Endodermal cell (in vitro differentiated cells): ENCODE measurements at regions not wholly inside any gene's neighbourhood (a gene's known extent, or its start where the extent isn't known, plus 50 kb on each side); places are given as distances from the start of the nearest gene placed in this dataset.

Source experiments
- DNase-seq: peaks from one replicate; pipeline ENCODE4 v3.0.0-alpha.2; 2017
- H3K27ac ChIP-seq: 2 replicates; pipeline ENCODE4 v1.5.1; 2013; ENCODE audit warnings: mild to moderate bottlenecking, low read depth, low read length, moderate library complexity
- H3K27me3 ChIP-seq: 2 replicates; pipeline ENCODE4 v1.6.1; 2013; ENCODE audit warnings: mild to moderate bottlenecking, low read length, moderate library complexity; ENCODE audit not compliant: insufficient read depth, control insufficient read depth, poor library complexity, severe bottlenecking
- H3K36me3 ChIP-seq: 2 replicates; pipeline ENCODE4 v1.7.0; 2013; ENCODE audit warnings: mild to moderate bottlenecking, low read length, moderate library complexity; ENCODE audit not compliant: control insufficient read depth, insufficient read depth
- H3K4me1 ChIP-seq: one replicate; pipeline ENCODE4 v1.7.0; 2013; ENCODE audit warnings: low read length; ENCODE audit not compliant: control insufficient read depth, insufficient read depth
- H3K4me3 ChIP-seq: 2 replicates; pipeline ENCODE4 v1.5.1; 2013; ENCODE audit warnings: mild to moderate bottlenecking, low read length, moderate library complexity
- H3K9ac ChIP-seq: 2 replicates; pipeline ENCODE4 v1.6.1; 2013; ENCODE audit warnings: mild to moderate bottlenecking, low read length, moderate library complexity; ENCODE audit not compliant: poor library complexity, severe bottlenecking; ENCODE audit errors: extremely low read depth
- H3K9me3 ChIP-seq: 2 replicates; pipeline ENCODE4 v1.6.1; 2013; ENCODE audit warnings: mild to moderate bottlenecking, low read length, moderate library complexity; ENCODE audit not compliant: control insufficient read depth
- H3K27ac Mint-ChIP-seq: 2 replicates; pipeline ENCODE4 v1.8.0; 2020; ENCODE audit warnings: mixed read lengths
- H3K27me3 Mint-ChIP-seq: 2 replicates; pipeline ENCODE4 v1.8.0; 2021; ENCODE audit warnings: mild to moderate bottlenecking, mixed read lengths; ENCODE audit not compliant: insufficient read depth
- H3K36me3 Mint-ChIP-seq: 2 replicates; pipeline ENCODE4 v1.8.0; 2020; ENCODE audit warnings: low read depth, mixed read lengths
- H3K4me1 Mint-ChIP-seq: 2 replicates; pipeline ENCODE4 v1.8.0; 2020; ENCODE audit warnings: mixed read lengths
- H3K4me3 Mint-ChIP-seq: 2 replicates; pipeline ENCODE4 v1.8.0; 2020; ENCODE audit warnings: mild to moderate bottlenecking, moderate library complexity, mixed read lengths
- H3K9me3 Mint-ChIP-seq: 2 replicates; pipeline ENCODE4 v1.8.0; 2020; ENCODE audit warnings: mild to moderate bottlenecking, mixed read lengths
- WGBS, 2 experiments: methylation state at CpG; one replicate each; pipeline versions ENCODE4 v1.1.5 to v1.1.7; 2013; ENCODE audit warnings: missing lambda C conversion rate in 2 of 2, mixed read lengths in 1 of 2; ENCODE audit not compliant: insufficient coverage in 1 of 2, insufficient read length in 1 of 2; 5-methylcytosine and 5-hydroxymethylcytosine counted together
- TF ChIP-seq, protein P1 (sequence below): fragments of 200-600 bp; sonication (generic); conservative IDR thresholded peaks from 2 replicates; pipeline ENCODE4 v1.5.0; 2021; ENCODE audit warnings: antibody characterized with exemption, mild to moderate bottlenecking

DNA sequence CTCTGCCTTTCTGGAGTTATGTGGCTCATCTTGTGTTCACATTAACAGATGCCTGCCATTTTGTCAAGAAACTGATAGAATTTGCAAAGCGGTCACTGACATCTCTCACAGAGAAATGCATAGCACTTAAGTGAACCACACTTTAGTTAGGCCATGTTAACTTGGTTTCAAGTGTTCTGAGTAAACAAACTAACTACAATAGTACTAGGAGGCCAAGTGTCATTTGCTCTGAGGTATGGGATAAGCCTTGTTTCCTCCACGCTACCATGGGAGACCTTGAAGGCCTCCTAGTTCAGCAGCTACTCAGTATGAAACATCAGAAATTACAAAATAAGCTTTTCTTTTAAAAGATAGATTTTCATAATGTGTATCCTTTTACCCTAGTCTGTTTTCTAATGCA lies 143.5 kb upstream of the MARCKS start:
- H3K9me3 ChIP-seq: no peaks in the 10 kb centered on the region
- no peak overlapping the region for H3K9ac ChIP-seq
- H3K4me3 Mint-ChIP-seq: no peak overlapping the region
- H3K4me1 Mint-ChIP-seq: peaks cover 2% of the 10 kb centered on the region
- H3K36me3 ChIP-seq: no peaks in the 10 kb centered on the region
- H3K4me3 ChIP-seq: no peak overlapping the region
- H3K27me3 Mint-ChIP-seq: no peaks in the 10 kb centered on the region
- WGBS, 2 experiments: 90 to 93% methylated on average over 2 of the region's 2 CpGs
- TF ChIP-seq, protein P1, sequence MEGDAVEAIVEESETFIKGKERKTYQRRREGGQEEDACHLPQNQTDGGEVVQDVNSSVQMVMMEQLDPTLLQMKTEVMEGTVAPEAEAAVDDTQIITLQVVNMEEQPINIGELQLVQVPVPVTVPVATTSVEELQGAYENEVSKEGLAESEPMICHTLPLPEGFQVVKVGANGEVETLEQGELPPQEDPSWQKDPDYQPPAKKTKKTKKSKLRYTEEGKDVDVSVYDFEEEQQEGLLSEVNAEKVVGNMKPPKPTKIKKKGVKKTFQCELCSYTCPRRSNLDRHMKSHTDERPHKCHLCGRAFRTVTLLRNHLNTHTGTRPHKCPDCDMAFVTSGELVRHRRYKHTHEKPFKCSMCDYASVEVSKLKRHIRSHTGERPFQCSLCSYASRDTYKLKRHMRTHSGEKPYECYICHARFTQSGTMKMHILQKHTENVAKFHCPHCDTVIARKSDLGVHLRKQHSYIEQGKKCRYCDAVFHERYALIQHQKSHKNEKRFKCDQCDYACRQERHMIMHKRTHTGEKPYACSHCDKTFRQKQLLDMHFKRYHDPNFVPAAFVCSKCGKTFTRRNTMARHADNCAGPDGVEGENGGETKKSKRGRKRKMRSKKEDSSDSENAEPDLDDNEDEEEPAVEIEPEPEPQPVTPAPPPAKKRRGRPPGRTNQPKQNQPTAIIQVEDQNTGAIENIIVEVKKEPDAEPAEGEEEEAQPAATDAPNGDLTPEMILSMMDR: no peak
- no peaks in the 10 kb centered on the region for H3K9me3 Mint-ChIP-seq
- H3K36me3 Mint-ChIP-seq: no peaks in the 10 kb centered on the region
- H3K4me1 ChIP-seq: peaks cover 3% of the 10 kb centered on the region
- H3K27ac Mint-ChIP-seq: no peak overlapping the region
- no peak overlapping the region for H3K27ac ChIP-seq
- H3K27me3 ChIP-seq: no peaks in the 10 kb centered on the region
- no peak for DNase-seq

DNA sequence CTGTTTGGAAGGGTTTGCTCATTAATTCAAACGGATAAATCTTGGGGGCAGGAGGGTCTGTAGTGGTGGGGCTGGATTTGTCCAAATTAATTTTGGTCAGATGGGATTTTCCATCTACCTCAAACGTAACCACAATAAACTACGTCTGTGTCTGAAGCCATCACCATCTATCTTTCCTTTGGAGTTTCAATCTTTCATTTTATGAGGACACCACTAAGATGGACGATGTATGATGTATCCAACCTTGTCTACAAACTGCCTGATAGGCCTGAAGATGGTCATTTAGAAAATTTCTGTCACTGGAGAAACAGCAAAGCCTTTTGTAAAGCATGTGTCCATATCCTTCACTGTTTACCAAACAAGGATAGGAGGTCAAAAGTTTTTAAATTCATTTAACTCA lies 138.6 kb upstream of the MARCKS start:
- no peaks in the 10 kb centered on the region for H3K36me3 ChIP-seq
- H3K4me1 ChIP-seq: peaks cover 4% of the 10 kb centered on the region
- no peak overlapping the region for H3K4me3 Mint-ChIP-seq
- TF ChIP-seq, protein P1: no peak
- H3K36me3 Mint-ChIP-seq: no peaks in the 10 kb centered on the region
- H3K9me3 ChIP-seq: no peaks in the 10 kb centered on the region
- DNase-seq: no peak
- H3K9ac ChIP-seq: no peak overlapping the region
- H3K4me1 Mint-ChIP-seq: peaks cover 13% of the 10 kb centered on the region
- no peak overlapping the region for H3K4me3 ChIP-seq
- H3K27ac Mint-ChIP-seq: no peak overlapping the region
- H3K9me3 Mint-ChIP-seq: no peaks in the 10 kb centered on the region
- H3K27ac ChIP-seq: no peak overlapping the region
- no peaks in the 10 kb centered on the region for H3K27me3 ChIP-seq
- WGBS, 2 experiments: 89 to 94% methylated on average over 3 to 4 of the region's 4 CpGs
- H3K27me3 Mint-ChIP-seq: peaks cover 3% of the 10 kb centered on the region

DNA sequence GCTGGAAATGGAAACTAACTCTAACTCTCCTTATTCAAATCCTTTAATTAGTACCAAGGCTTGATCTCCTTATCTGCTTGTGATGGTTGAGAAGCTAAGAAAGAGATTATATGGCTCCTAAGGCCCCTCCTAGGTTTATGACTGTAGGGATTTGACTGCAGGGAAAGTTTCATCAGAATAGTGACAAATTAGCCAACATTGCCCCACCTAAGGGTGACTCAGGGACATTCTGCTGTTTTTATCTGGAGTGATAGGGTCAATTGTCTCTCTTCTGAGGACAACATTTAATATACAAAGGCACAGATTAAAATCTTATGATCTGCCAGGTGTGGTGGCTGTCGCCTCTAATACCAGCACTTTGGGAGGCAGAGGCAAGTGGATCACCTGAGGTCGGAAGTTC lies 138.1 kb upstream of the MARCKS start:
- no peaks in the 10 kb centered on the region for H3K9me3 Mint-ChIP-seq
- no peaks in the 10 kb centered on the region for H3K9me3 ChIP-seq
- H3K36me3 Mint-ChIP-seq: no peaks in the 10 kb centered on the region
- no peaks in the 10 kb centered on the region for H3K36me3 ChIP-seq
- peaks cover 4% of the 10 kb centered on the region for H3K4me1 ChIP-seq
- H3K4me3 Mint-ChIP-seq: no peak overlapping the region
- DNase-seq: no peak
- WGBS, 2 experiments: 78 to 100% methylated on average over 1 of the region's 2 CpGs
- H3K4me1 Mint-ChIP-seq: peaks cover 13% of the 10 kb centered on the region
- H3K27me3 Mint-ChIP-seq: peaks cover 3% of the 10 kb centered on the region
- no peaks in the 10 kb centered on the region for H3K27me3 ChIP-seq
- no peak overlapping the region for H3K27ac Mint-ChIP-seq
- H3K9ac ChIP-seq: no peak overlapping the region
- TF ChIP-seq, protein P1: peak; percentile 28
- H3K27ac ChIP-seq: no peak overlapping the region
- H3K4me3 ChIP-seq: no peak overlapping the region
